HCT116 (cell line): ENCODE measurements at regions not wholly inside any gene's neighbourhood (a gene's known extent, or its start where the extent isn't known, plus 50 kb on each side); places are given as distances from the start of the nearest gene placed in this dataset.

Experiments used
- ATAC-seq: fragments of 200-7000 bp; cut with Tn5 transposase; 2 replicates; pipeline ENCODE4 v1.9.1; 2020; ENCODE audit warnings: mild to moderate bottlenecking, moderate library complexity
- BruUV-seq: library from RNA; stranded (reverse); fragments of 400-500 nt; replicated peaks from 2 replicates; lab custom pipeline; 2021; lab: Mats Ljungman, UMichigan
- CTCF ChIA-PET: fragments of 300-600 bp; sonication (Branson Sonifier 250); formaldehyde crosslinking; loops from one replicate; lab custom pipeline; 2021; ENCODE audit warnings: antibody characterized with exemption; lab: Charles Lee
- POLR2A ChIA-PET: fragments of 300-600, 350-600 bp; sonication (Branson Sonifier 250); formaldehyde crosslinking; loops from one replicate; lab custom pipeline; 2021; ENCODE audit warnings: antibody characterized with exemption; lab: Charles Lee
- RAD21 ChIA-PET, 2 experiments: fragments of 300-600 bp; sonication (Branson Sonifier 250); formaldehyde crosslinking; loops; one replicate each; lab custom pipeline; 2023; ENCODE audit warnings: low total read pairs in 2 of 2; ENCODE audit not compliant: uncharacterized antibody in 2 of 2, unreplicated experiment in 2 of 2, low non-redundant PET in 1 of 2; lab: Charles Lee
- DNase-seq: peaks from one replicate; pipeline ENCODE4 v3.0.0-alpha.2; 2010; ENCODE audit warnings: low read depth, low spot score
- H2AFZ ChIP-seq: fragments of 200-600 bp; shearing (Covaris generic), sonication (generic); 2 replicates; pipeline ENCODE4 v1.6.1; 2017; ENCODE audit warnings: low read depth, mixed run types, mixed read lengths, antibody characterized with exemption, low read length; ENCODE audit not compliant: poor library complexity, severe bottlenecking
- H3K27ac ChIP-seq: 2 replicates; pipeline ENCODE4 v1.5.1; 2012; ENCODE audit warnings: low read depth, low read length
- H3K27me3 ChIP-seq: fragments of 200-600 bp; sonication (generic); 2 replicates; pipeline ENCODE4 v1.6.1; 2016; ENCODE audit warnings: mixed run types, low read length, mixed read lengths; ENCODE audit not compliant: insufficient read depth
- H3K36me3 ChIP-seq, 2 experiments: fragments of 200-500 bp in 1 of 2; fragments of 200-600 bp in 1 of 2; sonication (Bioruptor generic) in 1 of 2; sonication (generic) in 1 of 2; 2 replicates each; pipeline versions ENCODE4 v1.5.1 to v1.6.1; 2014 to 2016; ENCODE audit warnings: low read length in 2 of 2, inconsistent platforms in 1 of 2, mixed read lengths in 1 of 2, mixed run types in 1 of 2; ENCODE audit not compliant: insufficient read depth in 2 of 2, control insufficient read depth in 1 of 2
- H3K4me1 ChIP-seq, 2 experiments: fragments of 200-600 bp in 1 of 2; sonication (generic) in 1 of 2; 2 replicates each; pipeline versions ENCODE4 v1.5.1 to v1.6.1; 2012 to 2017; ENCODE audit warnings: low read length in 2 of 2, inconsistent platforms in 1 of 2, mild to moderate bottlenecking in 1 of 2, mixed read lengths in 1 of 2, mixed run types in 1 of 2, moderate library complexity in 1 of 2; ENCODE audit not compliant: insufficient read depth in 2 of 2, control insufficient read depth in 1 of 2
- H3K4me2 ChIP-seq: fragments of 200-600 bp; sonication (generic); 2 replicates; pipeline ENCODE4 v1.6.1; 2017; ENCODE audit warnings: mixed run types, low read length, mixed read lengths
- H3K4me3 ChIP-seq, 2 experiments: fragments of 200-600 bp in 1 of 2; sonication (generic) in 1 of 2; replicated peaks in 1 of 2; 2 replicates each; pipeline ENCODE4 v1.5.1; 2011 to 2016; ENCODE audit warnings: low read length in 2 of 2, control low read depth in 1 of 2, low read depth in 1 of 2, mild to moderate bottlenecking in 1 of 2, mixed read lengths in 1 of 2, mixed run types in 1 of 2
- H3K79me2 ChIP-seq: fragments of 200-600 bp; sonication (generic); 2 replicates; pipeline ENCODE4 v1.6.1; 2017; ENCODE audit warnings: mild to moderate bottlenecking, mixed run types, low read length, moderate library complexity, mixed read lengths; ENCODE audit not compliant: insufficient read depth
- H3K9ac ChIP-seq: fragments of 200-600 bp; sonication (generic); 2 replicates; pipeline ENCODE4 v1.6.1; 2016; ENCODE audit warnings: low read length, mixed read lengths
- H3K9me2 ChIP-seq: fragments of 200-600 bp; sonication (generic), shearing (Covaris generic); 2 replicates; pipeline ENCODE4 v1.6.1; 2017; ENCODE audit warnings: mixed run types, mild to moderate bottlenecking, moderate library complexity; ENCODE audit not compliant: insufficient read depth
- H3K9me3 ChIP-seq, 2 experiments: fragments of 200-500 bp in 1 of 2; fragments of 200-600 bp in 1 of 2; sonication (Bioruptor generic) in 1 of 2; sonication (generic) in 1 of 2; 2 replicates each; pipeline ENCODE4 v1.6.1; 2014 to 2017; ENCODE audit warnings: low read length in 2 of 2, mixed read lengths in 2 of 2, inconsistent platforms in 1 of 2, low read depth in 1 of 2, mild to moderate bottlenecking in 1 of 2, mixed run types in 1 of 2, moderate library complexity in 1 of 2; ENCODE audit not compliant: control insufficient read depth in 1 of 2, insufficient read depth in 1 of 2
- H4K20me1 ChIP-seq: fragments of 200-600 bp; sonication (generic), shearing (Covaris generic); 2 replicates; pipeline ENCODE4 v1.6.1; 2017; ENCODE audit warnings: mixed run types, mild to moderate bottlenecking, moderate library complexity; ENCODE audit not compliant: insufficient read depth
- CBX3 ChIP-seq: IDR thresholded peaks from 2 replicates; pipeline ENCODE4 v1.6.1; 2012; ENCODE audit warnings: low read depth
- CEBPB ChIP-seq: IDR thresholded peaks from 2 replicates; pipeline ENCODE4 v1.6.1; 2012; ENCODE audit warnings: low read depth
- EGR1 ChIP-seq: IDR thresholded peaks from 2 replicates; pipeline ENCODE4 v1.6.1; 2012; ENCODE audit warnings: low read depth
- ELF1 ChIP-seq: IDR thresholded peaks from 2 replicates; pipeline ENCODE4 v1.6.1; 2012; ENCODE audit warnings: low read depth, borderline replicate concordance
- EZH2 ChIP-seq: fragments of 200-600 bp; sonication (generic); IDR thresholded peaks from 2 replicates; pipeline ENCODE4 v1.6.1; 2017; ENCODE audit warnings: antibody characterized with exemption, mixed run types
- EZH2phosphoT487 ChIP-seq: fragments of 200-600 bp; IDR thresholded peaks from 2 replicates; pipeline ENCODE4 v1.6.1; 2018; ENCODE audit warnings: antibody characterized with exemption, borderline replicate concordance
- FOSL1 ChIP-seq: IDR thresholded peaks from 2 replicates; pipeline ENCODE4 v1.6.1; 2012; ENCODE audit warnings: low read depth
- JUND ChIP-seq: IDR thresholded peaks from 2 replicates; pipeline ENCODE4 v1.6.1; 2012
- POLR2A ChIP-seq: IDR thresholded peaks from 2 replicates; pipeline ENCODE4 v1.7.0; 2011; ENCODE audit warnings: borderline replicate concordance; ENCODE audit not compliant: insufficient read depth, insufficient read length; ENCODE audit errors: extremely low read depth
- POLR2AphosphoS5 ChIP-seq: IDR thresholded peaks from 2 replicates; pipeline ENCODE4 v1.6.1; 2011; ENCODE audit warnings: mild to moderate bottlenecking, low read depth, low read length, moderate library complexity
- RAD21 ChIP-seq: IDR thresholded peaks from 2 replicates; pipeline ENCODE4 v1.6.1; 2012; ENCODE audit warnings: low read depth, mild to moderate bottlenecking
- SIN3A ChIP-seq: IDR thresholded peaks from 2 replicates; pipeline ENCODE4 v1.6.1; 2012; ENCODE audit warnings: low read depth
- SP1 ChIP-seq: IDR thresholded peaks from 2 replicates; pipeline ENCODE4 v1.6.1; 2012; ENCODE audit warnings: low read depth
- SRF ChIP-seq: IDR thresholded peaks from 2 replicates; pipeline ENCODE4 v1.6.1; 2012; ENCODE audit warnings: low read depth
- TCF7L2 ChIP-seq: IDR thresholded peaks from 2 replicates; pipeline ENCODE4 v1.7.0; 2011; ENCODE audit warnings: borderline replicate concordance, inconsistent platforms; ENCODE audit not compliant: insufficient read depth, insufficient read length; ENCODE audit errors: extremely low read depth
- ZFX ChIP-seq: fragments of 450-650 bp; IDR thresholded peaks from 2 replicates; pipeline ENCODE4 v1.6.1; 2017
- ZNF274 ChIP-seq: fragments of 200-500 bp; sonication (Bioruptor generic); IDR thresholded peaks from 2 replicates; pipeline ENCODE4 v1.6.1; 2014; ENCODE audit warnings: mild to moderate bottlenecking, low read depth, low read length, inconsistent platforms
- intact Hi-C: fragments of 100-400 bp; cut with micrococcal nuclease; formaldehyde crosslinking; loops from 2 replicates; pipeline ENCODE4 v1.10.0; 2022
- TF ChIP-seq, protein P1 (sequence below): IDR thresholded peaks from 2 replicates; pipeline ENCODE4 v1.6.1; 2012
- TF ChIP-seq, protein P2 (sequence below): IDR thresholded peaks from 2 replicates; pipeline ENCODE4 v1.6.1; 2012
- TF ChIP-seq, protein P3 (sequence below), 3 experiments: fragments of 200-600 bp in 1 of 3; sonication (generic) in 1 of 3; IDR thresholded peaks in 2 of 3; conservative IDR thresholded peaks in 1 of 3; 2 replicates each; pipeline ENCODE4 v1.5.1; 2012 to 2017; ENCODE audit warnings: low read depth in 2 of 3, low read length in 2 of 3, antibody characterized with exemption in 1 of 3, borderline replicate concordance in 1 of 3, control low read depth in 1 of 3, mild to moderate bottlenecking in 1 of 3, mixed read lengths in 1 of 3, mixed run types in 1 of 3, moderate library complexity in 1 of 3; ENCODE audit not compliant: insufficient read depth in 1 of 3

DNA sequence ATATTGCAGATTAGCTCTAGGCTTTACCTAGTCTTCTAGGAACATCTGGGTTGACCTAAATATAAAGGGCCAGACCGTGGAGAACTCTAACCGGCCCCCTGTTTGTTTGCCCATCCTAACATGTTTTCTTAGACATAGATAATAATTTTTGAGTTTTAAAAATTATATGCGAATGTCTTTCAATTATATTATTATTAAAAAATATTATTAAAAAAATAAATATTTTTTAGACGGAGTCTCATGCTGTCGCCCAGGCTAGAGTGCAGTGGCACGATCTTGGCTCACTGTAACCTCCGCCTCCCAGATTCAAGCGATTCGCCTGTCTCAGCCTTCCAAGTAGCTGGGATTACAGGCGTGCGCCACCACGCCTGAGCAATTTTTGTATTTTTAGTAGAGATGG is 318.5 kb downstream of the INHBA start:
- ChIA-PET RAD21 (no interaction called here), POLR2A (no interaction called here), CTCF (no interaction called here)
- Histone ChIP-seq H3K79me2 (no peaks in the 10 kb centered on the region), H3K27ac (no peak overlapping the region), H3K9me3 (no peaks in the 10 kb centered on the region), H3K27me3 (no peaks in the 10 kb centered on the region), H3K4me2 (no peak overlapping the region), H3K36me3 (no peaks in the 10 kb centered on the region), H4K20me1 (no peaks in the 10 kb centered on the region), H3K9ac (no peak overlapping the region), H2AFZ (no peak overlapping the region), H3K4me1 (no peaks in the 10 kb centered on the region), H3K4me3 (no peak overlapping the region), H3K9me2 (no peaks in the 10 kb centered on the region)
- intact Hi-C loops, result no loop called here
- DNase-seq (no peak), ATAC-seq (no peak)
- BruUV-seq, result no TSS peak
- TF ChIP-seq JUND (no peak), ZFX (no peak), FOSL1 (no peak), ELF1 (no peak), POLR2AphosphoS5 (no peak)
- TF ChIP-seq, protein P1, sequence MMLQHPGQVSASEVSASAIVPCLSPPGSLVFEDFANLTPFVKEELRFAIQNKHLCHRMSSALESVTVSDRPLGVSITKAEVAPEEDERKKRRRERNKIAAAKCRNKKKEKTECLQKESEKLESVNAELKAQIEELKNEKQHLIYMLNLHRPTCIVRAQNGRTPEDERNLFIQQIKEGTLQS, result no peak

DNA sequence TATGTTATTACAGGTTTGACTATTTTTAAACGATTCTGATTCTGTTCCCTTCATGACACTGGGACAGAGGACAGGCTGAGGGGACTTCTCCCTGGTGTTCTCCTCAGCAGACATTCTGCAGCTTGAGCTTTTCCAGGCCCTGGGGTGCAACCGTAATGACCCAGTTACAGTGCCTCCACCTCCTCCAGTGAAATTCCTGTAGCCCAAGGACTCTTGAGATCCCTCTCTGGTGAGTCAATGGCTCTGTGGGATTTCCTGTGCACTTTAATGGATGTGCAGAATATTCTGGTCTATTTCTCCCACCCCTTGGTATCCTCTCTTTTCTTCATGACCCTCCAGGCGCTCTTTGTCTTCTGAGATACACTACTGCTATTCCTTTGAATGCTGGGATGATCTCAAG is 319.3 kb downstream of the INHBA start:
- CTCF ChIA-PET, result no interaction called here
- TF ChIP-seq SP1, result no peak
- TF ChIP-seq SIN3A, result no peak
- TF ChIP-seq POLR2AphosphoS5, result no peak
- TF ChIP-seq SRF, result no peak
- TF ChIP-seq, protein P2, sequence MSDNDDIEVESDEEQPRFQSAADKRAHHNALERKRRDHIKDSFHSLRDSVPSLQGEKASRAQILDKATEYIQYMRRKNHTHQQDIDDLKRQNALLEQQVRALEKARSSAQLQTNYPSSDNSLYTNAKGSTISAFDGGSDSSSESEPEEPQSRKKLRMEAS, result no peak
- TF ChIP-seq POLR2A, result no peak
- no peak for TF ChIP-seq FOSL1
- TF ChIP-seq, protein P3, sequence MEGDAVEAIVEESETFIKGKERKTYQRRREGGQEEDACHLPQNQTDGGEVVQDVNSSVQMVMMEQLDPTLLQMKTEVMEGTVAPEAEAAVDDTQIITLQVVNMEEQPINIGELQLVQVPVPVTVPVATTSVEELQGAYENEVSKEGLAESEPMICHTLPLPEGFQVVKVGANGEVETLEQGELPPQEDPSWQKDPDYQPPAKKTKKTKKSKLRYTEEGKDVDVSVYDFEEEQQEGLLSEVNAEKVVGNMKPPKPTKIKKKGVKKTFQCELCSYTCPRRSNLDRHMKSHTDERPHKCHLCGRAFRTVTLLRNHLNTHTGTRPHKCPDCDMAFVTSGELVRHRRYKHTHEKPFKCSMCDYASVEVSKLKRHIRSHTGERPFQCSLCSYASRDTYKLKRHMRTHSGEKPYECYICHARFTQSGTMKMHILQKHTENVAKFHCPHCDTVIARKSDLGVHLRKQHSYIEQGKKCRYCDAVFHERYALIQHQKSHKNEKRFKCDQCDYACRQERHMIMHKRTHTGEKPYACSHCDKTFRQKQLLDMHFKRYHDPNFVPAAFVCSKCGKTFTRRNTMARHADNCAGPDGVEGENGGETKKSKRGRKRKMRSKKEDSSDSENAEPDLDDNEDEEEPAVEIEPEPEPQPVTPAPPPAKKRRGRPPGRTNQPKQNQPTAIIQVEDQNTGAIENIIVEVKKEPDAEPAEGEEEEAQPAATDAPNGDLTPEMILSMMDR (IDR thresholded peaks at IDR 0.05 in 2 of 3, conservative IDR thresholded peaks at IDR 0.05 in 1 of 3; ENCODE audit: borderline replicate concordance in 1 of 3, insufficient read depth in 1 of 3, low read depth in 2 of 3, low read length in 2 of 3), result no peak
- TF ChIP-seq CBX3, result no peak
- TF ChIP-seq, protein P1, result no peak
- no peak for TF ChIP-seq TCF7L2
- TF ChIP-seq ZNF274, result no peak
- no peak for TF ChIP-seq ZFX
- no peak for TF ChIP-seq JUND
- TF ChIP-seq CEBPB, result no peak
- TF ChIP-seq EZH2phosphoT487, result no peak
- TF ChIP-seq RAD21, result no peak
- no peak for TF ChIP-seq EGR1
- no peak for TF ChIP-seq EZH2

More for the DNA sequence above, 319.3 kb downstream of the INHBA start:
- intact Hi-C loops, result no loop called here
- H3K9ac ChIP-seq, result no peak overlapping the region
- no peaks in the 10 kb centered on the region for H3K9me2 ChIP-seq
- no peak overlapping the region for H3K27ac ChIP-seq
- H3K4me2 ChIP-seq, result no peak overlapping the region
- H3K4me3 ChIP-seq, result no peak overlapping the region
- no peak overlapping the region for H2AFZ ChIP-seq
- DNase-seq, result no peak
- H3K79me2 ChIP-seq, result no peaks in the 10 kb centered on the region
- ATAC-seq, result no peak
- no peaks in the 10 kb centered on the region for H3K9me3 ChIP-seq
- H3K27me3 ChIP-seq, result no peaks in the 10 kb centered on the region
- BruUV-seq, result no TSS peak
- no peaks in the 10 kb centered on the region for H4K20me1 ChIP-seq
- ChIA-PET POLR2A (no interaction called here), RAD21 (no interaction called here)
- no peaks in the 10 kb centered on the region for H3K4me1 ChIP-seq
- no peaks in the 10 kb centered on the region for H3K36me3 ChIP-seq
